ENCODE measurements at regions not wholly inside any gene's neighbourhood (a gene's known extent, or its start where the extent isn't known, plus 50 kb on each side); places are given as distances from the start of the nearest gene placed in this dataset.

- no peak for TF ChIP-seq CTCF (conservative IDR thresholded peaks at IDR 0.05)
- no peak for DNase-seq (ENCODE audit: extremely low spot score, unreplicated experiment)
- H3K36me3 Mint-ChIP-seq: no peaks in the 10 kb centered on the region
- H3K9me3 Mint-ChIP-seq: peaks cover 5% of the 10 kb centered on the region
- no peak overlapping the region for H3K27ac Mint-ChIP-seq
- no peak overlapping the region for H3K4me3 Mint-ChIP-seq
- no peaks in the 10 kb centered on the region for H3K27me3 Mint-ChIP-seq
- peaks cover 20% of the 10 kb centered on the region for H3K4me1 Mint-ChIP-seq (ENCODE audit: unreplicated experiment)
Observed at GRCh38 chr6:17038316-17038715, 63.5 kb upstream of the STMND1 start.

GRCh38 chr6:17036065-17036393, 65.8 kb upstream of the STMND1 start:
- H3K4me1 Mint-ChIP-seq (ENCODE audit: unreplicated experiment): peaks cover 20% of the 10 kb centered on the region
- TF ChIP-seq CTCF (conservative IDR thresholded peaks at IDR 0.05): no peak
- H3K27me3 Mint-ChIP-seq: no peaks in the 10 kb centered on the region
- H3K9me3 Mint-ChIP-seq: peaks cover 5% of the 10 kb centered on the region
- no peak overlapping the region for H3K4me3 Mint-ChIP-seq
- H3K27ac Mint-ChIP-seq: no peak overlapping the region
- no peaks in the 10 kb centered on the region for H3K36me3 Mint-ChIP-seq
- no peak for DNase-seq (ENCODE audit: extremely low spot score, unreplicated experiment)

GRCh38 chr6:17035257-17036064, 66.4 kb upstream of the STMND1 start:
- Mint-ChIP-seq H3K36me3 (no peaks in the 10 kb centered on the region), H3K4me3 (no peak overlapping the region), H3K4me1 (ENCODE audit: unreplicated experiment) (peaks cover 20% of the 10 kb centered on the region), H3K27ac (no peak overlapping the region), H3K27me3 (no peaks in the 10 kb centered on the region), H3K9me3 (peaks cover 5% of the 10 kb centered on the region)
- DNase-seq (ENCODE audit: extremely low spot score, unreplicated experiment): no peak
- TF ChIP-seq CTCF (conservative IDR thresholded peaks at IDR 0.05): no peak

GRCh38 chr6:17033746-17034145, 68.1 kb upstream of the STMND1 start:
- H3K4me3 Mint-ChIP-seq: no peak overlapping the region
- H3K4me1 Mint-ChIP-seq (ENCODE audit: unreplicated experiment): peaks cover 20% of the 10 kb centered on the region
- H3K27me3 Mint-ChIP-seq: no peaks in the 10 kb centered on the region
- H3K36me3 Mint-ChIP-seq: no peaks in the 10 kb centered on the region
- H3K9me3 Mint-ChIP-seq: no peaks in the 10 kb centered on the region
- no peak for TF ChIP-seq CTCF (conservative IDR thresholded peaks at IDR 0.05)
- DNase-seq (ENCODE audit: extremely low spot score, unreplicated experiment): no peak
- no peak overlapping the region for H3K27ac Mint-ChIP-seq

GRCh38 chr6:17032988-17033634, 68.7 kb upstream of the STMND1 start:
- no peaks in the 10 kb centered on the region for H3K9me3 Mint-ChIP-seq
- no peak overlapping the region for H3K27ac Mint-ChIP-seq
- H3K36me3 Mint-ChIP-seq: no peaks in the 10 kb centered on the region
- no peak for TF ChIP-seq CTCF (conservative IDR thresholded peaks at IDR 0.05)
- H3K4me3 Mint-ChIP-seq: no peak overlapping the region
- peaks cover 20% of the 10 kb centered on the region for H3K4me1 Mint-ChIP-seq (ENCODE audit: unreplicated experiment)
- no peaks in the 10 kb centered on the region for H3K27me3 Mint-ChIP-seq
- DNase-seq (ENCODE audit: extremely low spot score, unreplicated experiment): no peak

Measured in type B pancreatic cell (in vitro differentiated cells).